ENCODE measurements at regions not wholly inside any gene's neighbourhood (a gene's known extent, or its start where the extent isn't known, plus 50 kb on each side); places are given as distances from the start of the nearest gene placed in this dataset.

- TF ChIP-seq CTCF (IDR thresholded peaks at IDR 0.05) (no peak), POLR2A (IDR thresholded peaks at IDR 0.05) (no peak)
These were observed 441.7 kb downstream of the CDH11 start for GRCh38 chr16:64679976-64680690.
